Stimulated activated CD8-positive, alpha-beta memory T cell treated with anti-CD3 and anti-CD28 coated beads, Interleukin-4, amount 100 ng/mL, for 1 hour (primary cell): ENCODE measurements at regions not wholly inside any gene's neighbourhood (a gene's known extent, or its start where the extent isn't known, plus 50 kb on each side); places are given as distances from the start of the nearest gene placed in this dataset.

Experiments
- DNase-seq, 2 donors: peaks; one replicate each; pipeline ENCODE4 v3.0.0-alpha.2; 2020; ENCODE audit warnings: low read depth in 2 of 2, low spot score in 1 of 2

DNA sequence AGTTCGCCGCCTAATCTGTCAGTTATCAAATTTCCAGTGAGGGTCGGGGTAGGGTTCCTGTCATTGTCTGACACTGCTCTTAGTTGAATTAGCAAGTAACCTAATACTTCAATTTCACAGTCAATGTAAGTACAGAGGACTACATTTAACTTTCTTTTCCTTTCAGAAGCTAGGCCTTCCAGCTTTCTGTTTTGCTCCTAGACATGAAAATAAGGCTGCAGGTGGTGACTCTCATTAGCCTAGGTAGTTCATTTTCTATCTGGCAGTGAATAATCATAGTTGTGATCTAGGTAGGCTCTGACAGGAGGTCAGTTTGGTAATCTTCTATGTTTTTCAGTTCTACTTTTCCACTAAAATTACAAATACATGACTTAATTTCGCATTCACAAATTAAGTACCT lies 783.1 kb downstream of the MRPL39 start:
- DNase-seq = no peak

DNA sequence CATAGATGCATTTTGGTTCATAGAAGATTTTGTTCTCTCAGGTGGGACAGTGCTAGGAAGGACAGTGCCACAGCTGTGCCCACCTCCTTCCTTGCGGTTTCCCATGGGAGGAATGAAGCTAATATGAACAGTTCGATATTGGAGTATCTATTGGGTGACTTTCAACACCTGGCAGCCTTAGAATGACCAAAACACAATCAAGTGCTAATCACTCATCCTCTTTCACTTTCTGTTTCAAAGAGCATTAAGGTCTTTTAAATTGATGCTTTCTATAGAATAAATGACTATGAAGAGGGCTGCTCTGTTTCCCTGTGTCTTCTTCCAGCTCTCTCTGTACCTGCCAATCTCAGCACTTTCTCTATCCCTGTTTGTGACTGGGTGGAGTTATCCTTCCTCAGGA lies 784.0 kb downstream of the MRPL39 start:
- DNase-seq = no peak

GRCh38 chr21:24785033-24785432 lies 822.2 kb downstream of the MRPL39 start:
- no peak for DNase-seq

DNA sequence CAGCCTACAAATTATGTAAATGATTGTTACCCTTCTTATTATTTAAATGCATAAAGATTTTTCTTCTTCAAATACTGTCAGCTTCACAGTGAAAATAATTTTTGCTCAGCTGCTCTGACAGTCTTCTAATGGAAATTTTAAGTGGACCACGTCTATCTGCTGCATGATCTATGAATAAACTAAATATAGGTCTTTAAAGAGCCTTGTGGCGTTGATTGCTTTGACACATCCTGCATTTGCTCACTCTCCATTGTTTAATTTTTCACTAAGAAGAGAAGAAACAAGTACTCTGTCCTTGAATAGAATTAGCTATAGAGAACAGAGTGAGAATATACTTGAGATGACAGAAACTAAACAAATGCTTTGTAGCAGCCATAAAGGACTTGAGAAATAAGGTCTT lies 826.1 kb downstream of the MRPL39 start:
- DNase-seq = no peak

- DNase-seq = no peak
These were observed 847.8 kb downstream of the MRPL39 start for GRCh38 chr21:24759348-24760075.

- no peak for DNase-seq
These were observed 869.2 kb downstream of the MRPL39 start for GRCh38 chr21:24738063-24738462.

DNA sequence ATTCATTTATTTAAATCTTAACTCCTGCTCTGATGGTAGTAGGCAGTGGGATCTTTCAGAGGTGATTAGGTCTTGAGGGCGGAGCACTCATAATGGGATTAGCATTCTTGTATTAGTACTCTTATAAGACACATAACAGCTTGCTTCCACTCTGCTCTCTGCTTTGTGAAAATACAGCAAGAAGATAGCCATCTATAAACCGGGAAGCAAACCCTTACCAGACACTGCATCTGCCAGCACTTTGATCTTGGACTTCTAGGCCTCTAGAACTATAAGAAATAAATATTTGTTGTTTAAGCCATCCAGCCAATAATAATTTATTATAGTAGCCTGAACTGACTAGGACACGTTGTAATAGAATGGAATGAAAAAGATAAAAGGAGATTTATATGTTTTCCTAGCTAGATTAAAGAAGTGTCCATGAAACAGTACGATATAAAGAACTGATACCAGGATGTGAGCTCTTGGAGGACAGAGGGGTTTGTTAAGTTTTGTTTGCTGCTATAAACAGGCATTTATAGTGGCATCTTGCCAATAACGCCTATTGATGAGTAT lies 869.9 kb downstream of the MRPL39 start:
- no peak for DNase-seq

- DNase-seq = no peak
These were observed 876.6 kb downstream of the MRPL39 start for GRCh38 chr21:24730661-24731060.

GRCh38 chr21:24729568-24729967 lies 877.7 kb downstream of the MRPL39 start:
- DNase-seq = no peak

- no peak for DNase-seq
These were observed 879.4 kb downstream of the MRPL39 start for GRCh38 chr21:24727803-24728440.

DNA sequence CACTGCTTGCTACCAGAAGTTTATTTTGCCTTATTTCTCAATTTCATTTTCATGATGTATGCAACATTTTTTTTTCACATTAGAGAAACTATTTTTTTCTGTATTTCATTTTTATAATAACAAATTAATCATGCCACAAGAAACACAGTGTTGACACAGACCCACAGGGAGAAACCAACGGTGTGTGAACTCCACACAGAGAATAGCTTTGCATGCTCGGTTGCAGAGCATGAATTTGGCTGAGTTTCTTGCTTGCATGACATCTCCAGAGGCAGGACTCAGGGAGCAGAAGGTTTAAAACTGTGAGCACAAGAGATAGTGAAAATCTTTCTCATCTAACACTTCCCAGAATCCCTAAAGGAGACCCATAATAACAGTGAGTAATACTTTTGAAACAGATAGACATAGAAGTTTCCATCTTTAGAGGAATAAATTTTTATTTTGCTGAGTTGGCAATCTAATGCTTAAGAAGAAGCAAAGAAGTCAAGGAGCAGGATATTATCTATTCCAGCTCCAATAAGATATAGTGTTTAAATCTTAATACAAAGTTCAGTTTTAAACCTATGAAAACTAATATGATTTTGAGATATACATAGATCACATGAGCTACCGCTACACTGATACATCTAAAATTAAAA lies 890.9 kb downstream of the MRPL39 start:
- no peak for DNase-seq

GRCh38 chr21:24714646-24715200 lies 892.6 kb downstream of the MRPL39 start:
- DNase-seq = no peak

- DNase-seq = no peak
These were observed 902.1 kb downstream of the MRPL39 start for GRCh38 chr21:24705201-24705600.

GRCh38 chr21:24693779-24694178 lies 913.5 kb downstream of the MRPL39 start:
- DNase-seq = no peak

DNA sequence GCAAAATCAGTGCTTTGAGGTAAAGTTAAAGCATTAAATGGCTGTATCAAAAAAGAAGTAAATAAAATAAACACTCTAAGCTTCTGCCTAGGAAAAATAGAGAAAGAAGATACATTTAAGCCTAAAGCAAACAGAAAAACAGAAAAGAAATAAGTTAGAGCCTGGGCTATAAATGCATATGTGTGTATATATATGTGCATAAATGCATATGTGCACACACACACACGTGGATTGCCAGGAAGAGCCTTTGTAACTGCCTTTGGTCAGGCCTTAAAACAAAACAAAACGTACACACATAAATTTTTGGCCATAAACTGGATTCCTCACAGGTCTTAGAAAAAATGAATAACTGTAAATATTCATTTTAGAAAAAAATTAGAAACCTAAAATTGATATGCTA lies 925.8 kb downstream of the MRPL39 start:
- no peak for DNase-seq

DNA sequence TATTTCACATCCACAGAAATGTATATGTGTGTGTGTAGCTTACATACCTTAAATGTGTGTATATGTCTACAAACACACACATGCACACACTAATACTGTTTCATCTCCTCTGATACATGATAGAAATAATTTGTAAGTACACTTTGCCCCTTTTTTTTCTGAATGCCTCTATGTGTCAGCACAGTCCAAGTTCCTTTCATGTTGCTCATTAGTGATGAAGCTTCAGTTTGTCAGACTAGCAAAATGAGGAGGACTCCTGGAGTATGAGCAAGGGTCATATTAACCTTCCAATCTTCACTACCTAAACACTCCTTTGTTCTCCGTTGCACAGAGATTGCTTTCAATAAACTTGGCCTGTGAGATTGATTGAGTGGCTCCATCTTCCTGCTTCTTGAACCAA lies 935.4 kb downstream of the MRPL39 start:
- DNase-seq = no peak

DNA sequence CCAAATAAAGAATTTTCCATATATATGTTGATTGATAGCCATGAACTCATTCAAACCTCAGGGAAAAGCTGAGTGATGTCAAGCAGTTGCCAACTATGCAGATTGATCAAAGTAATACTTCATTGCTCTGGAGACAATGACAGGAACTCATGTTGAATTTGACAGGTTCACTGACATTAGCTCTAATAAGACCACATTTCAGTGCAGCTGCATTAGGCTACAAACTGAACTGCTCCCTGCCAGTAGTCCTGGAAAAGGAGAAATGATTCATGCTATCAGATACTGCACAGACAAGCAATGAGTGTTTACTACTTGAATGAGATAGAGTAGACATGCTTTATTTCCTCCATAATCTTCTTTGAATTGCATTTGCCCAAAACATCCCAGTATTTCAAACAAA lies 948.4 kb downstream of the MRPL39 start:
- no peak for DNase-seq

DNA sequence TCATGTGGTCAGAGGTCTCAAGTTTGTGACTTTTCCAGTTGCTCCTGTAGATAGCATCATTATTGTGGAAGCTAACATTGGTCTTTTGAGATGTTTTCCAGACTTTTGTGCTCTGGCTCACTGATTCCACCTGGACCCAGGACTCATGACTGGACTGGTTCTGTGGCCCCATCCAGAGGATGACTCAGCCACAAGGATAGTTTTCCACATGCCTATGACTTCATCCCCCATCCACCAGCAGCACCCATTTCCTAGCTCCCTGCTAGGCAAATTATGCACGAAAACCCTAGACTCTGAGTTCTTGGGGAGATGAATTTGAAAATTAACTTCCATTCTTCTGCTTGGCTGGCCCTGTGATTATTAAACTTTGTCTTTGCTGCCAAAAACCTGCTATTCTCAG lies 949.3 kb downstream of the MRPL39 start:
- no peak for DNase-seq

DNA sequence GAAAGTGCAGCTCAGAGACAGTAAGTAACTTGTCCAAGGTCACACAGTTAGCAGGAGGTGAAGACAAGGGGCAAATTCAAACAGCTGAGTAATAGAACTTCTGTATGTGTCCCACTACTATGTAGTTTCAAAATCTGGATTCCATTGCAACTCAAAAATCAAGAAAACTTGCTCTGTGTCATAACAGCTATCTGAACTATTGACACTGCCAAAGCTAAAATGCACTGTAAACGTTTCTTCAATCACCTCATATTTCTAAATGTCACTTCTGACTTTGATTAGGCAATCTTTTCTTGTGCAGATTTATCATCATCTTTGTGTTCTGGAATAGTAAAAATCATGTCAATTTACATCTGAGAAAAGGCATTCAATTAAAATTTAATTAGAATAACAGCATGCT lies 957.6 kb downstream of the MRPL39 start:
- DNase-seq = no peak

DNA sequence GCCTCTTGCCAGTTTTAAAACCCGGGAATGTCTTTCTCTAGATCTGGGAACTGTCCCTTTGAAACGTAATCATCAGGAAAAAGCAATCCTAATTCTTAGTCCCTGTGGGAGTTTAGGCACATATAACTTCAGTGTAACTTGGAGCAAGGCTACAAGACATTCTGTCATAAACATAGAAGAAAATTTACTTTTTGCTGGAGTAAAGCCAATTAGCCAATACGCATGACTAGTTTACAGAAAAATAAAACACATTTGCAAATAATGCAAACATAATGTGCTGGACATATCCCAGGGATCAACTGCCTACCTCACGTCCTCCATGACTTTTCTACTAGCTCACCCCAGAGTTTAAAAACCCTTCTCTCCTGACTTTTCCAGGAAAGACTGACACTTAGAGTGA lies 970.6 kb downstream of the MRPL39 start:
- no peak for DNase-seq

DNA sequence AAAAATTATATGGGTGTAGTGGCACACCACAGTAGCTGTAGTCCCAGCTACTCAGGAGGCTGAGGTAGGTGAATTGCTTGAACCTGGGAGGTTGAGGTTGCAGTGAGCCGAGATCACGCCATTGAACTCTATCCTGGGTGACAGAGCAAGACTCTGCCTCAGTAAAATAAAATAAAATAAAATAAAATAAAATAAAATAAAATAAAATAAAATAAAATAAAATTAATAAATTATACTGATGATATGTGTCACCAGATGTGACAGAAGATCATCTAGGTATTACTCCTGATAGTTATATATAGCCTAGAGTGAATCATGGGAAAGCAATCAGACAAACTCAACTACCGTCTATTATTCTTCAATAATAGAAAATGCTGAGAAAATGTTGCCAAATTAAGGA lies 972.5 kb downstream of the MRPL39 start:
- DNase-seq = no peak

GRCh38 chr21:24628536-24628935 lies 978.7 kb downstream of the MRPL39 start:
- DNase-seq = no peak
